HG03196 (cell line): ENCODE measurements at regions not wholly inside any gene's neighbourhood (a gene's known extent, or its start where the extent isn't known, plus 50 kb on each side); places are given as distances from the start of the nearest gene placed in this dataset.
"Not testable (repeated sequence)": the region's sequence is repeated elsewhere in the genome, so short reads cannot be mapped to it uniquely, and the experiment has no call there.

Experiments used
- ATAC-seq: cut with Tn5 transposase; IDR thresholded peaks from one replicate; pipeline ENCODE4 v1.9.1; 2021; ENCODE audit not compliant: unreplicated experiment

DNA sequence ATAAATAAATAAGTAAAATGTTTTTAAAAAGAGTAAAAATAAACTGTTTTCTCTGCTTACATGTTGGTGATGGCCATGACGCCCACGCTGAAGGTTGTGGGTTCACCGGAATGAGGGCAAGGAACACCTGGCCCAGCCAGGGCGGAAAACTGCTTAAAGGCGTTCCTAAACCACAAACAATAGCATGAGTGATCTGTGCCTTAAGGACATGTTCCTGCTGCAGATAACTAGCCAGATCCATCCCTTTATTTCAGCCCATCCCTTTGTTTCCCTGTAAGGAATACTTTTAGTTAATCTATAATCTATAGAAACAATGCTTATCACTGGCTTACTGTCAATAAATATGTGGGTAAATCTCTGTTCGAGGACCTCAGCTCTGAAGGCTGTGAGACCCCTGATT lies 63.3 kb upstream of the CEP78 start:
- ATAC-seq: not testable (repeated sequence)

DNA sequence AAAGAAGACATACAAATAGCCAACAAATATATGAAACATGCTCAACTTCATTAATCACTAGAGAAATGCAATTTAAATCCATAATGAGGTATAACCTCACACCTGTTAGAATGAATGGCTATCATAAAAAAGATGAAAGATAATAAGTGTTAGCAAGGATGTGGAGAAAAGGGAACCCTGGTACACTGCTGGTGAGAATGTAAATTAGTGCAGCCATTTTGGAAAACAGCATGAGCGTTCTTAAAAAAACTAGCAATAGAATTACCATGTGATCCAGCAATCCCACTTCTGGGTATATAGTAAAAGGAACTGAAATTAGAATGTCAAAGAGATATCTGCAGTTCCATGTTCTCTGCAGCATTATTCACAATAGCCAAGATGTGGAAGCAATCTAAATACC lies 64.2 kb upstream of the CEP78 start:
- no peak for ATAC-seq

DNA sequence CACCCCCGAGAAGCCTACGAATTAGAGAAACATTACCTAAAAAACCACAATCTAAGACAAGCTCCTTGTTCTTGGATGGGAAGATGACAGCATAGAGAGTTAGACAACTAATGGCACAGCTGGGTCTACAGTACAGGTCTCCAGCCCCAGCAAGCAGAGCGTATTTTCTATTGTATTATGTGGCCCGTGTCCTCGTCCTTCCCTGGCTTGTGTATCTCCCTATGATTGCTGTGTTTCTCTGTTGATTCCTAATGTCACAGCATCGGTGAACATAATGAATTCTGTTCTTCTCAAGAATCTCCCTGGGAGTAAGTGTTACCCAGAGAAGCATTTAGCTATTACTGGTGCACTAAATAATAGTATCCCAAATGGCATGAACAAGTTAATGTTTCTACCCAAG lies 66.8 kb upstream of the CEP78 start:
- ATAC-seq: no peak

DNA sequence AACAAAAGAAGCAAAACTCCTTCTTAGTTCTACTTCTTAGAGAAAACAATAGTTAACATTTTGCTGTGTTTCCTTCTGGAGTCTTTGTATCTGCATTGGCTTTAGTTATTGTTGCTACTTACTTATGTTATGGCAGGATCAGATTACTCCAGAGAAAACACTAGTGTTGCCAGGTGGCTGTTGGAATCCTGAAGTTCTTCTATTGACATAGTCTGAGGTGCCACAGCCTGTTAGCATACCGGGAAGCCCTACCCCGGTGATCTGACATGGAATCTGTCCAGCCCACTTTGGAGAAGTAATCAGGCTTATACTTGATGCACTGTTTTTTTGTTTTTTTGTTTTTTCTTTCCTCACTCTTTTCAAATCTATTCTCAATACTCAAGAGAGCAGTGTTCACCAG lies 68.5 kb upstream of the CEP78 start:
- ATAC-seq: no peak

DNA sequence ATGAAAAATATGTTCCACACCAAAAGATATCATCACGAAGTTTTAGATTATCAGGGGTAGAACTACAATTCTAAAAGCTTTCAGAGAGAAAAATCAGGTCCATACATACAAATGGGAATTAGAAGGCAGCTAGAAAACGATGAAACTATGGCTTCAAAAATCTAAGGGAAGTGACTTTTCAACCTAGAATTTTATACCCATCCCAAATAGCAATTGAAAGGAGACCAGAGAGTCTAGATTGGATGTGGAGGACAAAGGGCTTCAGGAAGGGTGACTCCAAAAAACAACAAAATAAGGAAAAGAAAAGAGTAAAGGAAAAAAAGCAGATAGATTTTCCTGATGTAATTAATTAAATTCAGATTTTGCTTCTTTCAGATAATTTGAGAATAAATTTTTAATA lies 72.0 kb upstream of the CEP78 start:
- no peak for ATAC-seq

GRCh38 chr9:78158286-78158685 lies 77.6 kb upstream of the CEP78 start:
- ATAC-seq: no peak

GRCh38 chr9:78150983-78151356 lies 84.9 kb upstream of the CEP78 start:
- ATAC-seq: no peak

GRCh38 chr9:78150312-78150982 lies 85.4 kb upstream of the CEP78 start:
- ATAC-seq: no peak

DNA sequence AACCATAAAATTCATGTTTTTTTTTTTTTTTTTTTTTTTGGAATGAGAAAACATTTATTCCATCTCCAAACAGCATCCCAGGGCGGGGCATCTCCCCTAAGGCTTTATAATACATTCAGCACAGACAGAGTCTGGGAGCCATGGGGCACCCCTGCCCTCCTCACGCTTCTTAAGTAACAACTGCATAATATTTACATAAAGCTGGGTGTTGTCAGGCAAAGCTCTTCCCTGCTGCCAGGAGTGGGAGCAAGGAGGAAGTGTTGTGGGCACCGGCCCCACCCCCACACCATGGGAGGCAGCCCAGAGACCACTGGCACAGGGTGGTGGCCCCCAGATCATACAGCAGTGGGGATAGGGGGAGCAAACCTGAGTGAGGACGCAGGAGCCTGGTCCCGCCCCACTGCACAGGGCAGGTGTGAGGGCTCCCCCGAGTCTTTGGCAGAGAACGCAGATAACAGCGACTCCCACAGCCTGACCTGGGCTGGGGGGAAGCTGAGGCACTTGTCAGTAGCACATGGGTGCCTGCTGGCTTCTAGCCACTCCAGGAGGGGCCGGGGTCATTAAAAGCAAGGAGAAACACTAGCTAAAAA lies 86.1 kb upstream of the CEP78 start:
- no peak for ATAC-seq

DNA sequence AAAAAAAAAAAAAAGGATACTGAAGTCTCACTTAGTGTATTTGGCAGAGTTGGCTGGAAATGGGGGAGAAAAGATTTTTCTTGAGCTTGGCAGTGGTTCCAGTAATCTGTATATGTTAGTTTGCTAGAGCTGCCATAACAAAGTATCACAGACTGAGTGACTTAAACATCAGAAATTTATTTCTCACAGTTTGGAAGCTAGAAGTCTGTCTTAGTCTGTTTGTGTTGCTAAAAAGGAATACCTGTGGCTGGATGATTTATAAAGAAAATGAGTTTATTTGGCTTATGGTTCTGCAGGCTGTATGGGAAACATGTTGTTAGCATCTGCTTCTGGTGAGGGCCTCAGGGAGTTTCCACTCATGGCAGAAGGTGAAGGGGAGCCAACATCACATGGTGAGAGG lies 89.6 kb upstream of the CEP78 start:
- ATAC-seq: no peak

GRCh38 chr9:78144663-78145377 lies 91.1 kb upstream of the CEP78 start:
- ATAC-seq: no peak

GRCh38 chr9:78144008-78144381 lies 91.9 kb upstream of the CEP78 start:
- no peak for ATAC-seq

- ATAC-seq: no peak
These were observed 92.4 kb upstream of the CEP78 start for GRCh38 chr9:78143281-78144007.

DNA sequence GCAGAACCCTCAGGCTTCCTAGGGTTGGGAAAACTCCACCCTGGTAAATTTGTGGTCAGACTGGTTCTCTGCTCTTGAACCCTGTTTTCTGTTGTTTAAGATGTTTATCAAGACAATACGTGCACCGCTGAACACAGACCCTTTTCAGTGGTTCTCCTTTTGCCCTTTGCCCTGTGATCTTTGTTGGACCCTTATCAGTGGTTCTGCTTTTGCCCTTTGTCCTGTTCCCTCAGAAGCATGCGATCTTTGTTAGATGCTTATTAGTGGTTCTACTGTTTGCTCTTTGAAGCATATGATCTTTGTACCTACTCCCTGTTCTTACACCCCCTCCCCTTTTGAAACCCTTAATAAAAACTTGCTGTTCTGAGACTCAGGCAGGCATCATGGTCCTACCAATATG lies 93.6 kb upstream of the CEP78 start:
- not testable (repeated sequence) for ATAC-seq

- peak; percentile 73 for ATAC-seq
These were observed 102.1 kb upstream of the CEP78 start for GRCh38 chr9:78133751-78134150.

DNA sequence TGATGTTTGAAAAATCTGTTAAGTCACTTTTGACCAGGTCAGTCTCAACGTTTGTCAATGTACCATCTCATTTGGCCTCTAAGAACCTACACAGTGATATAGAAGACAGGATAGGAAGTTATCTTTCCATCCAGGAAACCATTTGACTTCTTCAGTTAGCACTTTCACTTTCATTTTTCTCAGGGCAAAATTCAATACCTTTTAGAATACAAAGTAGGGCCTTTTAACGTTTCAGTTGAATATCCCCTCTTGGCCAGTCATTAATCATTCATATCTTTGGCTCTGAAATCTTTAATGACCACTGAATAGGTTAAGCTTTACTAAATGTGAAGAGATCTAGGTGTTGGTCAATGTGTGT lies 101.1 kb upstream of the GNAQ start:
- ATAC-seq: no peak

- ATAC-seq: no peak
These were observed 100.5 kb upstream of the GNAQ start for GRCh38 chr9:78131969-78132700.

DNA sequence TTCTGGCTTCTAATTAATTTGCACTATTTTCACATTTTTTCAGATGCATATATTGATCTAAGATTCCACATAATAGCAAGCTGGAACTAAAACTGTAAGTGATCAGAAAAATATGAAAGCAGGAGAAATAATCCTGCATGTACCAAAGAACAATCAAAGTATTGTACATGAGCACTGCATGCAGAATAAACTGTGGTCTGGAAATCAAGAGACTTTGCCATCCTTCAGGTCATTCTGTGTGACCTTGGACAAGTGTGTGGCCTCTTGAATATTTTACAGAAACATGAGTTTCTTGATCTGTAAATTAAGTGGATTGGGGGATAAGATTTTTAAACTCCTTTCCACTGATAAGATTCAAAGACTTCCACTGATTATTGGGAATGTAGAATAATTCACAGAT lies 99.2 kb upstream of the GNAQ start:
- no peak for ATAC-seq

DNA sequence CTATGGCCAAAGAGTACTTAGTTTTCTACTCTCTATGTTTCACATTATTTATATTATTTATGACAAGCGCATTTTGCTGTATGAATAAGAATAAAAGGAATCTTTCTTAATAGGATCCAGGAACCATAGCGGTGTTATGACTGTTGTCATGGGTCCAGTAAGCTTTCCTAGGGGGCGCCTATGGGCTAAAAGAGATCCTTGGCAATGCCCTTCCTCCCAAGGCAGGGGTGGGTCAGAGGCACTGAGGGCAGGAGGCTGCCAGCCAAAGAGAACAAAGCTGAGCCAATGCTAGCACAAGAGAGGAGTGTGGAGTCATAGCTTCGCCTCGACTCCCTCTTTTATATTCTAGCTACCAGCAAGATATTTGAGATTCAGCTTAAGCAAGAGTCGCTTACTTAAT lies 98.4 kb upstream of the GNAQ start:
- no peak for ATAC-seq

DNA sequence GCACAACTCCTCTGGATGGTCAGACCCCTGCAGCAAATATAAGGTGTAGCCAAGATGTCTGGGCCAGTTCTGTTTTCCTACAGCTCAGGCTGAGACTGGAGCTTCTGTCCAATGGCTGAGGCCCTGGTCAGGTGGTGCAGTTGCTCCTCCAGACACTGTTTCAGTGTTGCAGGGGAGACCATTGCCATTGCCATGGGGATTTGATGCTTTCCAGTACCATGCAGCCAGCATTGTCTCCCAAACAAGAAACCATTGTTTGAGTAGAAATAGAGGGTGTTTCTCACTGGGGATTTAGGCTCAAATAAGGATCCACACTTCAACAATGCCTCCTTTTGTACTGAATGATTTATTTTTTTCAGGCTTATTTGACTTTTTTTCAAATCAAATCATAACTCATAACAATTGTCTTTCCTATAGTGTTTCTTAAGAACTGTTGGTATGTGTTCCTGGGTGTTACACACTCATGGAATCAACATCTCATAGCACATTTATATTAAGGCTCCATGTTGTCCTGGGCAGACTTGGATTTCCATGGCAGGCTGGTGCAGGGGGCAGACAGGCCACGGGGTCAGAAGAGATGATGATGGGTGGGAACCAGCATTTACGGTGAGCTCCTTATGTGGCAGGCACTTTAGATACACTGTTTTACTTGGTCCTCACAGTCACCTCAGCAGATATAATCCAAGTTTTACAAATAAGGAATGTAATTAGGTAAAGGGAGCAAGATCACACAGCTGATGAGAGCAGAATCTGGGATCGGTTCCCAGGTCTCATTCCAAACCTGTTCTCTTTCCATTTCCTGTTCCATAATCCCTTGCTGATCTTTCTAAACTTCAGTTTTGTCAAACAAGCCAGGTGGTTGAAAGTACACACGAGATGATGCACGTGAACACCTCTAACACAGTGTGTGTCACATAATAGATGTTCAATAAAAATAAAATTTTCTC lies 95.9 kb upstream of the GNAQ start:
- no peak for ATAC-seq
